ENCODE measurements at regions not wholly inside any gene's neighbourhood (a gene's known extent, or its start where the extent isn't known, plus 50 kb on each side); places are given as distances from the start of the nearest gene placed in this dataset.

- TF ChIP-seq ZBTB49 (CRISPR knock-in tag; IDR thresholded peaks at IDR 0.05; ENCODE audit: borderline replicate concordance) (0 out of 2 replicates have a peak, but pooled peaks have one; percentile 81), ZBTB9 (CRISPR knock-in tag; IDR thresholded peaks at IDR 0.05) (no peak), HDAC8 (tag; IDR thresholded peaks at IDR 0.05) (no peak), MEIS2 (IDR thresholded peaks at IDR 0.05; ENCODE audit: partially characterized antibody) (no peak), CEBPG (CRISPR knock-in tag; IDR thresholded peaks at IDR 0.05) (no peak), CEBPG (tag; conservative IDR thresholded peaks at IDR 0.05 in 1 of 2, IDR thresholded peaks at IDR 0.05 in 1 of 2) (no peak), ZNF143 (CRISPR knock-in tag; IDR thresholded peaks at IDR 0.05) (0 out of 2 replicates have a peak, but pooled peaks have one; percentile 18), ZNF655 (CRISPR knock-in tag; IDR thresholded peaks at IDR 0.05) (no peak), ZNF133 (CRISPR knock-in tag; IDR thresholded peaks at IDR 0.05) (no peak), ZC3H11A (IDR thresholded peaks at IDR 0.05; ENCODE audit: low read depth, low read length) (no peak), ATF3 (IDR thresholded peaks at IDR 0.05) (peak; percentile 85), ATF3 (CRISPR knock-in tag; conservative IDR thresholded peaks at IDR 0.05) (no peak), ZNF561 (CRISPR knock-in tag; conservative IDR thresholded peaks at IDR 0.05) (no peak)
Observed at GRCh38 chr22:19620742-19621371, 93.4 kb upstream of the SEPTIN5 start (continued).
